DOHH2 (cell line): ENCODE measurements at regions not wholly inside any gene's neighbourhood (a gene's known extent, or its start where the extent isn't known, plus 50 kb on each side); places are given as distances from the start of the nearest gene placed in this dataset.

ENCODE experiments used
- H3F3A ChIP-seq: fragments of 200-600 bp; sonication (generic), shearing (Covaris generic); 2 replicates; pipeline ENCODE4 v1.6.0; 2016; ENCODE audit warnings: antibody characterized with exemption, mild to moderate bottlenecking; ENCODE audit not compliant: control insufficient read depth, insufficient read depth
- H3K27ac ChIP-seq: fragments of 200-600 bp; sonication (generic); 2 replicates; pipeline ENCODE4 v1.5.1; 2014; ENCODE audit warnings: low read depth, mild to moderate bottlenecking, low read length, moderate library complexity
- H3K27me3 ChIP-seq: fragments of 200-600 bp; sonication (generic); 2 replicates; pipeline ENCODE4 v1.6.1; 2014; ENCODE audit warnings: mild to moderate bottlenecking, low read length, mixed read lengths; ENCODE audit not compliant: control insufficient read depth
- H3K36me3 ChIP-seq: fragments of 200-600 bp; sonication (generic); 2 replicates; pipeline ENCODE4 v1.6.1; 2014; ENCODE audit warnings: mild to moderate bottlenecking, low read length, moderate library complexity, mixed read lengths; ENCODE audit not compliant: control insufficient read depth
- H3K4me1 ChIP-seq: fragments of 200-600 bp; sonication (generic); 2 replicates; pipeline ENCODE4 v1.6.1; 2014; ENCODE audit warnings: mild to moderate bottlenecking, low read length, mixed read lengths; ENCODE audit not compliant: control insufficient read depth
- H3K4me2 ChIP-seq: fragments of 200-600 bp; sonication (generic); 2 replicates; pipeline ENCODE4 v1.6.0; 2014; ENCODE audit warnings: mild to moderate bottlenecking, low read length, moderate library complexity
- H3K4me3 ChIP-seq: fragments of 200-600 bp; sonication (generic); 2 replicates; pipeline ENCODE4 v1.5.1; 2014; ENCODE audit warnings: mild to moderate bottlenecking, low read length, mixed read lengths
- H3K79me2 ChIP-seq: fragments of 200-600 bp; sonication (generic); 2 replicates; pipeline ENCODE4 v1.6.1; 2014; ENCODE audit warnings: mild to moderate bottlenecking, low read length, mixed read lengths; ENCODE audit not compliant: control insufficient read depth
- H3K9me2 ChIP-seq: fragments of 200-600 bp; sonication (generic); replicated peaks from 2 replicates; pipeline ENCODE4 v1.6.1; 2014; ENCODE audit warnings: mild to moderate bottlenecking, low read length, mixed read lengths; ENCODE audit not compliant: control insufficient read depth
- H3K9me3 ChIP-seq: fragments of 200-600 bp; sonication (generic); 2 replicates; pipeline ENCODE4 v1.6.1; 2014; ENCODE audit warnings: antibody characterized with exemption, low read length, mixed read lengths; ENCODE audit not compliant: control insufficient read depth, insufficient read depth
- H4K20me1 ChIP-seq: fragments of 200-600 bp; sonication (generic); 2 replicates; pipeline ENCODE4 v1.6.0; 2014; ENCODE audit warnings: low read depth, mild to moderate bottlenecking, antibody characterized with exemption, low read length, moderate library complexity; ENCODE audit not compliant: control insufficient read depth, insufficient read depth
- CTCF ChIP-seq: fragments of 200-600 bp; sonication (generic); IDR thresholded peaks from one replicate; pipeline ENCODE4 v1.5.1; 2014; ENCODE audit warnings: antibody characterized with exemption, mild to moderate bottlenecking, low read depth, low read length; ENCODE audit not compliant: poor library complexity, severe bottlenecking
- EZH2phosphoT487 ChIP-seq: fragments of 200-600 bp; sonication (generic); IDR thresholded peaks from 2 replicates; pipeline ENCODE4 v1.6.1; 2017; ENCODE audit warnings: borderline replicate concordance, mild to moderate bottlenecking, antibody characterized with exemption, low read length, moderate library complexity, mixed read lengths

DNA sequence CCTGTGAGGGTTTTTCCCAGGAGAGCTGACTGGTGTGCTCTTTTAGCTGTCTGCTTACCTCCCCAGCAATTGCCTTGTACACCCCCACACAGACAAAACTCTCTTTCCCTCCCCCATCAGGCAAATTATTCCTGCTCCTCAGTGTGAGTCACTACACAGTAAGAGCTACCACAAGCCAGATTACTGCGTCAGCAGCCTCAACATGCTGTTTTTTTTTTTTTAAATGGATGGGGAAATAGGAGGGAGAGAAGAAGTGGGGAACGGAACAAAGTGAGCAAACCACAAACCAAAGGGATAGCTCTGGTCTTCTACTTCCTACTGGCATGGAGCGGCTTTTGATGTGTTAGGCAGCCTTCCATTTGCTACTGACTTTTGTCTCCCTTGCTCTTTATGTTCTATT is 107.5 kb upstream of the ACSL4 start:
- TF ChIP-seq EZH2phosphoT487 (no peak), CTCF (no peak)
- Histone ChIP-seq H3K4me2 (no peak overlapping the region), H3K9me3 (no peaks in the 10 kb centered on the region), H3K27ac (no peak overlapping the region), H4K20me1 (no peaks in the 10 kb centered on the region), H3K9me2 (no peaks in the 10 kb centered on the region), H3K4me1 (no peaks in the 10 kb centered on the region), H3K36me3 (no peaks in the 10 kb centered on the region), H3K27me3 (no peaks in the 10 kb centered on the region), H3K4me3 (no peak overlapping the region), H3F3A (no peaks in the 10 kb centered on the region), H3K79me2 (no peaks in the 10 kb centered on the region)

DNA sequence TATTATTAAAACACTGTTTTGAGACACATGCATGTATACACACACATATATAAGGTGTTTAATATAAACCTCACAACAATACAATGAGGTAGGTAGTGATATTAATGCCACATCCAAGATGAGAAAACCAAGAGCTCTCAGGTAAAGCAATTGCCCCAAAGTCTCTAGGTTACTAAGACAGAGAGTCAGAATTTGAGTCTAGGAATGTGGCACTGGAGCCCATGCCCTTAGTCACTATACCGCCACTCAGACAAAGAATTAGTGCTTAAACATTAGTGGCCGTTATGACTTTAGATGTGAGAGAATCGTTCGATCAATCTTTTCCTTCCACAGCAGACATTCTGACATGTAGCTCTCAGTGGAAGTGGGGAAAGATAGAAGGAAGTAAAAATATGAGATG is 108.2 kb upstream of the ACSL4 start:
- no peak overlapping the region for H3K27ac ChIP-seq
- no peak overlapping the region for H3K4me3 ChIP-seq
- TF ChIP-seq EZH2phosphoT487 (no peak), CTCF (no peak)
- no peaks in the 10 kb centered on the region for H3K27me3 ChIP-seq
- H3F3A ChIP-seq: no peaks in the 10 kb centered on the region
- H3K9me2 ChIP-seq: no peaks in the 10 kb centered on the region
- no peaks in the 10 kb centered on the region for H3K79me2 ChIP-seq
- no peaks in the 10 kb centered on the region for H3K36me3 ChIP-seq
- no peaks in the 10 kb centered on the region for H3K4me1 ChIP-seq
- H3K9me3 ChIP-seq: no peaks in the 10 kb centered on the region
- no peaks in the 10 kb centered on the region for H4K20me1 ChIP-seq
- no peak overlapping the region for H3K4me2 ChIP-seq

GRCh38 chrX:109841869-109842579 is 109.0 kb upstream of the ACSL4 start:
- TF ChIP-seq CTCF (no peak), EZH2phosphoT487 (no peak)
- no peak overlapping the region for H3K4me3 ChIP-seq
- H3K36me3 ChIP-seq: no peaks in the 10 kb centered on the region
- H3K27ac ChIP-seq: no peak overlapping the region
- H3K4me2 ChIP-seq: no peak overlapping the region
- H3K27me3 ChIP-seq: no peaks in the 10 kb centered on the region
- no peaks in the 10 kb centered on the region for H4K20me1 ChIP-seq
- H3K9me3 ChIP-seq: no peaks in the 10 kb centered on the region
- no peaks in the 10 kb centered on the region for H3K4me1 ChIP-seq
- no peaks in the 10 kb centered on the region for H3K79me2 ChIP-seq
- no peaks in the 10 kb centered on the region for H3F3A ChIP-seq
- H3K9me2 ChIP-seq: no peaks in the 10 kb centered on the region
